Sigmoid colon (tissue), 6 donors: ENCODE measurements at regions not wholly inside any gene's neighbourhood (a gene's known extent, or its start where the extent isn't known, plus 50 kb on each side); places are given as distances from the start of the nearest gene placed in this dataset.

Experiments used
- DNase-seq: peaks from one replicate; pipeline ENCODE4 v3.0.0-alpha.2; 2019
- H3K27ac ChIP-seq, 4 donors: fragments of 200-600 bp; sonication (generic); one replicate each; pipeline ENCODE4 v1.5.1; 2016 to 2019; ENCODE audit warnings: mild to moderate bottlenecking in 1 of 4
- H3K27me3 ChIP-seq, 3 donors: fragments of 200-600 bp; sonication (generic); one replicate each; pipeline ENCODE4 v1.5.1; 2019; ENCODE audit warnings: mild to moderate bottlenecking in 1 of 3
- H3K36me3 ChIP-seq, 4 donors: fragments of 200-600 bp; sonication (generic); one replicate each; pipeline ENCODE4 v1.5.1; 2016 to 2019
- H3K4me1 ChIP-seq, 4 donors: fragments of 200-600 bp; sonication (generic); one replicate each; pipeline ENCODE4 v1.5.1; 2017 to 2019
- H3K4me3 ChIP-seq, 4 donors: fragments of 200-600 bp; sonication (generic); one replicate each; pipeline ENCODE4 v1.5.1; 2017 to 2019; ENCODE audit warnings: mild to moderate bottlenecking in 2 of 4, moderate library complexity in 1 of 4
- H3K9me3 ChIP-seq, 4 donors: fragments of 200-600 bp in 3 of 4; sonication (generic) in 3 of 4; one replicate each; pipeline versions ENCODE4 v1.5.1 to v1.6.1; 2013 to 2019
- CTCF ChIP-seq, 4 experiments: fragments of 450-650 bp in 3 of 4; fragments of 200-600 bp in 1 of 4; IDR thresholded peaks; one replicate each; pipeline ENCODE4 v1.5.1; 2016 to 2019; ENCODE audit warnings: antibody characterized with exemption in 4 of 4, mild to moderate bottlenecking in 3 of 4, moderate library complexity in 2 of 4
- EP300 ChIP-seq, 4 donors: sonication (generic); formaldehyde crosslinking; IDR thresholded peaks; one replicate each; pipeline ENCODE4 v1.6.1; 2017; ENCODE audit warnings: antibody characterized with exemption in 4 of 4
- POLR2A ChIP-seq, 2 donors: fragments of 450-650 bp; IDR thresholded peaks; one replicate each; pipeline ENCODE4 v1.6.1; 2016; ENCODE audit warnings: antibody characterized with exemption in 2 of 2, mild to moderate bottlenecking in 2 of 2, moderate library complexity in 2 of 2
- POLR2AphosphoS5 ChIP-seq, 4 donors: sonication (generic); formaldehyde crosslinking; IDR thresholded peaks; one replicate each; pipeline ENCODE4 v1.6.1; 2017; ENCODE audit warnings: antibody characterized with exemption in 4 of 4
- WGBS, 2 donors: extraction: QIAGEN DNeasy Blood & Tissue Kit; methylation state at CpG; one replicate each; pipeline ENCODE4 v1.1.7; 2013; 5-methylcytosine and 5-hydroxymethylcytosine counted together
- intact Hi-C: fragments of 100-400 bp; cut with DNase I; formaldehyde crosslinking; loops from one replicate; pipeline ENCODE4 v1.15.1; 2023
- donor health status: healthy with polysubstance abuse.
- donor health status: healthy.

GRCh38 chr5:17846496-17846895 lies 212.2 kb downstream of the TAF11L14 start:
- Histone ChIP-seq H3K4me1 (no peaks in the 10 kb centered on the region), H3K4me3 (no peak overlapping the region), H3K27ac (no peak overlapping the region), H3K27me3 (no peaks in the 10 kb centered on the region), H3K9me3 (no peaks in the 10 kb centered on the region), H3K36me3 (no peaks in the 10 kb centered on the region)
- DNase-seq = no peak
- intact Hi-C loops = no loop called here
- TF ChIP-seq POLR2AphosphoS5 (IDR thresholded peaks at IDR 0.05) = no peak
- no peak for TF ChIP-seq POLR2A (IDR thresholded peaks at IDR 0.05)
- no peak for TF ChIP-seq EP300 (IDR thresholded peaks at IDR 0.05)
- no peak for TF ChIP-seq CTCF (IDR thresholded peaks at IDR 0.05)
- 86 to 96% methylated on average over 2 of the region's 2 CpGs for WGBS, 2 donors

- intact Hi-C loops = no loop called here
- TF ChIP-seq POLR2A (IDR thresholded peaks at IDR 0.05) = no peak
- TF ChIP-seq CTCF (IDR thresholded peaks at IDR 0.05) = no peak
- TF ChIP-seq EP300 (IDR thresholded peaks at IDR 0.05) = no peak
- TF ChIP-seq POLR2AphosphoS5 (IDR thresholded peaks at IDR 0.05) = no peak
- WGBS, 2 donors = 73 to 90% methylated on average over 2 of the region's 2 CpGs
Observed at GRCh38 chr5:17847286-17847685, 213.0 kb downstream of the TAF11L14 start.

GRCh38 chr5:17852111-17852510 lies 217.9 kb downstream of the TAF11L14 start:
- intact Hi-C loops = no loop called here
- H3K4me3 ChIP-seq = no peak overlapping the region

More at GRCh38 chr5:17847286-17847685, 213.0 kb downstream of the TAF11L14 start:
- Histone ChIP-seq H3K36me3 (no peaks in the 10 kb centered on the region), H3K27me3 (no peaks in the 10 kb centered on the region), H3K4me1 (no peaks in the 10 kb centered on the region), H3K9me3 (no peaks in the 10 kb centered on the region), H3K4me3 (no peak overlapping the region), H3K27ac (no peak overlapping the region)
- no peak for DNase-seq

GRCh38 chr5:17852740-17853139 lies 218.5 kb downstream of the TAF11L14 start:
- no peak for TF ChIP-seq CTCF (IDR thresholded peaks at IDR 0.05)
- TF ChIP-seq POLR2AphosphoS5 (IDR thresholded peaks at IDR 0.05) = no peak
- TF ChIP-seq POLR2A (IDR thresholded peaks at IDR 0.05) = no peak
- TF ChIP-seq EP300 (IDR thresholded peaks at IDR 0.05) = no peak
- H3K36me3 ChIP-seq = no peaks in the 10 kb centered on the region
- no peak for DNase-seq
- H3K4me3 ChIP-seq = no peak overlapping the region
- no peak overlapping the region for H3K27ac ChIP-seq
- H3K4me1 ChIP-seq = no peaks in the 10 kb centered on the region
- intact Hi-C loops = no loop called here
- WGBS, 2 donors = 69 to 84% methylated on average over 3 of the region's 3 CpGs
- H3K9me3 ChIP-seq = no peaks in the 10 kb centered on the region
- H3K27me3 ChIP-seq = no peaks in the 10 kb centered on the region

More at GRCh38 chr5:17852111-17852510, 217.9 kb downstream of the TAF11L14 start:
- no peaks in the 10 kb centered on the region for H3K9me3 ChIP-seq
- H3K4me1 ChIP-seq = no peaks in the 10 kb centered on the region
- no peak overlapping the region for H3K27ac ChIP-seq
- H3K36me3 ChIP-seq = no peaks in the 10 kb centered on the region
- no peak for TF ChIP-seq POLR2AphosphoS5 (IDR thresholded peaks at IDR 0.05)
- no peaks in the 10 kb centered on the region for H3K27me3 ChIP-seq
- DNase-seq = no peak

GRCh38 chr5:17854901-17855300 lies 220.6 kb downstream of the TAF11L14 start:
- H3K9me3 ChIP-seq = no peaks in the 10 kb centered on the region
- H3K4me1 ChIP-seq = no peaks in the 10 kb centered on the region
- no peaks in the 10 kb centered on the region for H3K27me3 ChIP-seq
- H3K4me3 ChIP-seq = no peak overlapping the region
- H3K36me3 ChIP-seq = no peaks in the 10 kb centered on the region
- no peak overlapping the region for H3K27ac ChIP-seq
- intact Hi-C loops = no loop called here
- TF ChIP-seq EP300 (IDR thresholded peaks at IDR 0.05) (no peak), CTCF (IDR thresholded peaks at IDR 0.05) (no peak), POLR2AphosphoS5 (IDR thresholded peaks at IDR 0.05) (no peak), POLR2A (IDR thresholded peaks at IDR 0.05) (no peak)
- no peak for DNase-seq
